GM12892 (cell line): ENCODE measurements at regions not wholly inside any gene's neighbourhood (a gene's known extent, or its start where the extent isn't known, plus 50 kb on each side); places are given as distances from the start of the nearest gene placed in this dataset.

Source experiments
- POLR2A ChIP-seq: IDR thresholded peaks from 2 replicates; pipeline ENCODE4 v1.6.1; 2011; ENCODE audit warnings: low read depth, low read length, control low read depth
- POLR2AphosphoS5 ChIP-seq: IDR thresholded peaks from 2 replicates; pipeline ENCODE4 v1.6.1; 2011; ENCODE audit warnings: low read depth, low read length, control low read depth

- no peak for TF ChIP-seq POLR2AphosphoS5
- TF ChIP-seq POLR2A, result no peak
Observed at GRCh38 chr1:94736549-94736948, 83.6 kb upstream of the SLC44A3 start.
